HuH-7 (cell line): ENCODE measurements at regions not wholly inside any gene's neighbourhood (a gene's known extent, or its start where the extent isn't known, plus 50 kb on each side); places are given as distances from the start of the nearest gene placed in this dataset.

ENCODE experiments used
- DNase-seq: peaks from one replicate; pipeline ENCODE4 v3.0.0; 2011; ENCODE audit warnings: low spot score

DNA sequence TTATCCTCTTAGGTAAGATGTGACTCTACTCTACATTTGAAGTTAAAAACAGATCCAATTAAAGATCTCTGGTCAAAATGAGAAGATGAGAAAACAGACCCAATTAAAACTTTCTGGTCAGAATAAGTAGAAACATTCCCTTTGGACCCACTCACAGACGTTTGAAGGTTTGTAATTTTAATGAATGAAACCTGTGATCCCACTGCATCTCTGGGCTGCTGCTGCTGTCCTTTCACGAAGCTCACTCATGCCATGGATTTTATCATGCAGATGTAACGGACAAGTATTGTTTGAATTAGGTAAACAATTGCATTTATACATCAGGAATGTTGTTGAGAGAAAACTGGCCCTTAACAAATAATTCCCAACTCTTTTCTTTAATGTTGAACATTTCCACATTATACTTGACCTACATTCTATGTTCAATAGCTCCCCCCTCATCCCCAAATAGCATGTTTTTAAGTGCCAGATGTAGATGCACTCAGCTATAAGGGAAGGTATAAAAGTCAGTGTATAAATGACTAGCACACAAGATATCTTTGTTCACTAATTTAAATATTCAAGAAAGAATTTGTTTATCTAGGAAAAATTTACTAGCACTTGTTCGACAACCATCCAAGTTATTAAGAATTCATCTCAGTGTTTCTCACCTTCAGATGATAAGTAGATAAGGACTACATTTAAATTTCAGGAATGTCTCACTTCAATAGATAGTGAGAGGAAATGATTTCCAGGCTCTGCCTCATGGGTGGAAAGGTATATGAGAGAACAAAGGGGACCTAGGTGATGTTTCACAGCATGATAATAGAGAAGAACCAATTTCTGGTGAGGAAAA is 202.3 kb upstream of the LMNTD1 start:
- DNase-seq, result no peak

GRCh38 chr12:25755971-25756260 is 202.6 kb upstream of the RASSF8 start:
- no peak for DNase-seq

DNA sequence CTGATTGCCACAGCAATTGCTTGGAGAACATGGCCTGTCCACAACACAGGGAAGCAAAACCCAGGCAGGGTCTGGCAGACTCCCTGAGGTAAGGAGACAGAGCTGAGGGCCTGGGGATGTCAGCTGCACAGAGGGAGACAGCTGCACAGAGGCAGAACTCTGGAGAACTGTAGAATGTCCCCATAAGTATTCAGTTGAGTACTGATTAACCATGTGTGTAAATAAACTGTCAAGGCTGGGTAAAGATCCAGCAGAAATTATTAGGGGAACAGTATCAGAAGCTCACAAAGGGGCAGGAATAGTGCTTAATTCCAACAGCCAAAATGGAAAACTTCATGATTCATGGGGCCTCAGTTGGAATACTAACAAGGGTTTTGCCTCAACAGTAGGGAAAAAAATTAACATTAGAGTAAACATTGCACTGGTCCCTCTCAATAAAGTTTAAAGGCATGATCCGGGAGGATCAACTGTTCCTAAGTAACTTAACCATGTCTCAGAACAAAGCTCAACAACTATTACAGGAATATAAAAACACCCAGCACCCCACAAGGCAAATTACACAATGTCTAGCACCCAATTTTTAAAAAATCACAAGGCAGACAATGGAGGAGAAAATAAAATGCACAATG is 201.3 kb upstream of the RASSF8 start:
- peak; percentile 51 for DNase-seq

GRCh38 chr12:25759752-25760151 is 198.7 kb upstream of the RASSF8 start:
- DNase-seq, result no peak

GRCh38 chr12:25761356-25761755 is 197.1 kb upstream of the RASSF8 start:
- no peak for DNase-seq

DNA sequence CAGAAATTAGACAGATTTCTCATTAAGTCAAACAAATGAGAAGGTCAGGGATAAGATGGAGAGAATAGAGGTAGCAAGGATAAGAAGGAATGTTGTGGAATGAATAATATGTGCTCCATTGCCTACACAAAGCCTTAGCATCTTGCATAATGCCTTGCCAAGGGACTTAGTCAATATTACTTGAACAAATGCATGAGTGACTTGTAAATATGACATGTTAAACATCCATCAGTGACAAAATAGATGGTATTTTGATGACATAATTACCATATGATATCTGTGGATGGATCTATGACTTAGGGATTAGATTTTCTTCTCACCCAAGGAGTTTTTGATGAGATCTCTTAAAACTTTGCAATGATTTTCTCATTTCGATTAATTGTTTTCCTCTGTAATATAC is 194.1 kb upstream of the RASSF8 start:
- DNase-seq, result no peak

DNA sequence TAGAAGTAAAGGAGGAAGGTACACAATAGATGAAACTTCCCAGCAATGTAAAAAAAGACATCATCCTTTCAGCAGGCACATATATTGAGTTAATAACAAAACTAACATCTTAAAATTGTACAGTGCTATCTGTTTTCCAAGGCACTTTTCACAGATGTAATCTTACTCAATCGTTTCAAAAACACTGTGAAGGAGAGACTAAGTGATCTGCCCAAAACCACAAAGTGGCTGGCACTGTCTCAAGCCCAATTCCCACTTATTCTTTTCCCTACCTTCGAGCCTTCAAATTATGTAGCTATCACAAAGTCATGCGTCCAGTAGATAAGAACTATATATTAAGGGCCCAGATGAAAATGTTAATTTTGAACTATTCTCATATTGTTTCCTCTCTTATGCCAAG is 193.6 kb upstream of the RASSF8 start:
- DNase-seq, result no peak

DNA sequence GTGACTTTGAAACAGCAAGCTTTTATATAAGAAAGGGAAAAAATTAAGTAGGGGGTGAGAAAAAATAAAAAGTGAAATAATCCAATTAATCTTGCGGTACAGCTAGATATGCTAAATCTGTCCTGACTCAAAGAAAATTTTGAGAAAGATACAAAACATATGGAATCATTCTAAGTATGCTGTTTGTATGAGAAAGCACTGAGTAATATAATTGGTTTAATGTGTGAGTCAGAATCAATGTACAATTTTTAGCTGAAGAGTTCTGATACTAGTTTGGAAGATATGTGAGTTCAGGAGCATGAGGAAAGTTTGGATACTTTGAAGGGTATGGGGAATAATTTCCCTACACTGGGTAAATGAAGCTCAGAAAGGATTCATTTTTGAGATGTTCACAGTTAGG is 190.9 kb upstream of the RASSF8 start:
- DNase-seq, result no peak

- no peak for DNase-seq
Measured at GRCh38 chr12:25768151-25768550, 190.3 kb upstream of the RASSF8 start.

DNA sequence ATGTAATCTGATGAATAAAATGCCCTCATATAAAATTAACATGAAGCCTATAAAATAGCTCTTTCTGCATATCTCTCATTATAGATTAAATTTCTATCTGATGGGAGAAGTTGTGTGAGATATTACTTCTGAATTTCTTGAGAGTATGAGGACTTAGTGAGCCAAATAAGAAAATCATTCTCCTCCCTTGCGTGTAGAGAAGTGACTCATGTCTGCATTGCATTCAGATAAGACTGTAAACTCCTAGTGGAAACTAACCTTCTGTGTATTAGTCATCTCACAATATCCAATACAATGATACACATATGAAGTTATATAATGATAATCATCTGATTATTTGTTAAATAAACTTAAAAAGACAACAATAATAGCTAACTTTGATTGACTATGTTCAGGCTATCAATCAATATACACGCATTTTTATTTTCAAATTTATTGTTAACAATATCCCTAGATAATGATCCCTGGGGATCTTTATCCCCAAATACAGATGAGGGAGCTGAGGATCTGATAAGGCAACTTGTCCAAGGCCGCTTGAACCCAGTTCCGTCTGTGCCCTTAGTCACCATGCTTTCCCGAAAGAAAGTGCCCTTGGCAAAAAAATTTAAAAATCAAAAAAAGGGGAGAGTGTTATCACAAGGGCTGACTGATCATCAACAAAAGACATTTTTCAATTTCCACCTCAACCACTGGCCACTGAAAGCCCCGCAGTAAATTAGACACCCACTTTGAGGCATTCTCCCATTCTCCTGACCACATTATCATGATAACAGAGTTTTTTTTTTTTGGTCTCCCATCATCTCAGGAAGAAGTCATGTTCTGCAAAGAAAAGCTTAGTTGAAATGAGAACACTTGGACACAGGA is 189.2 kb upstream of the RASSF8 start:
- DNase-seq, result no peak

GRCh38 chr12:25771041-25771440 is 187.4 kb upstream of the RASSF8 start:
- DNase-seq, result no peak

DNA sequence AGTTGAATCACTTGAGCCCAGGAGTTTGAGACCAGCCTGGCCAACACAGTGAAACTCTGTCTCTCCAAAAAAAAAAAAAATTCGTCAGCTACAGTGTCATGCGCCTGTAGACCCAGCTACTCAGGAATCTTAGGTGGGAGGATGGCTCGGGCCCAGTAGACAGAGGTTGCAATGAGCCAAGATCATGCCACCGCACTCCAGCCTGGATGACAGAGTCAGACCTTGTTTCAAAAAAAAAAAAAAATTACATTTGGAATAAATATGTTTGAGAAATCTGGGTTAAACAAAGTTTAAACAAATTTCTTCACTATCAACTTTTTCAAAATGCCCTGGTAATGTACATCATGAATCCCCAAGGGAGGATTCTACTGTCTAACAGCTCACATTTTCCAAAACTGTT is 187.0 kb upstream of the RASSF8 start:
- no peak for DNase-seq

DNA sequence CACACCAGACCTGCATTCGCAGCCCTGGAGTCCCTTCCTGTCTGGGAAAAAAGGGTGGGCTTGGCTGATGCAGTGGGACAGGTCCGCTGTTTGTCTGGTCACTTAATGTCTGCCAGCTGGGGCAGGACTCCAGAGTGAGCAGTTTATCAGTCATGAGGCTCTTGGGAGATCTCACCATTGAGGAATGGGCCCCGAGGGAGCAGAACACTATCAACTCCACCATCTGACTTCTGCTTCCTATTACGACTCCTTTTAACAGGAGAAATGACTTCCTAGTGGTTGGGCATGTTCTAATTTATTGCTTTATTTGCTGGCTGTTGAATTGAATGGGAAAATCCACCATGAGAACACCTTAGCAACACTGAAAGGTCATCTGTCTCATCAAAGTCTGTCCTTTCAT is 182.5 kb upstream of the RASSF8 start:
- no peak for DNase-seq

DNA sequence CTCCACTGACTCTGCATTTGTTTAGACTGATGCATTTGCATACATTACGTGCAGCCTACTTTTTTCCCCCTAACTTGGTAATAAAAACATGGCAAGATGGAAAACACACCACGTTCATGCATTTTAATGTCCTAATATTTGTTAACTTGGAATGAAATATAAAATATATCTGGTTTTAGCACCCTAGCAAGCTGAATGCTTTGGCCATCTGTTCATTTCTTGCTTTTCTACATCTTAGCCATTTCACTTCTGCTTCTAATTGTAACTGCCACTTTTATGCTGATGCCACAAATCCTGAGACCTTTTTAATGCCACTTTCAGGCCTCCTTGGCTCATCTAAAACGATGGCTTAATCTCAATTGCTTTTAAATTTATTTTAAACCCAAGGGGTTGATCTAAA is 177.7 kb upstream of the RASSF8 start:
- no peak for DNase-seq

GRCh38 chr12:25781232-25781631 is 177.2 kb upstream of the RASSF8 start:
- DNase-seq, result no peak

DNA sequence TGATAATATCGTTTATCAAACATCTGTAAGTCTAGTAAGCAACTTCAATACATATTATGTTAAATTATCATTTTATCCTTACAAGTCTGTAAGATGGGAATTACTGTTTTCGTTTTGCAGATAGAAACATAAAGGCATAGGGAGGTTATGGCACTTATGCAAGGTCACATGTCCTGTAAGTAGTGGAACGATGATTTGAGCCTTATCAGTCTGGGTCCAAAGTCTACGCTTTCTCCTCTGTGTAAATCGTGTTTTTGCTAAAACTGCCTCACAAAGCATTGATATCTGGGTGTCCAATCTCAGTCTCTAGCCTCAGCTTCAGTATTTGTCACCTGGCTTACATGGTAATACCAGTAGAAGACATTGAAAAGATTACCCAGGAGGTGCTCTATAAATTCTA is 174.9 kb upstream of the RASSF8 start:
- DNase-seq, result peak; percentile 54

DNA sequence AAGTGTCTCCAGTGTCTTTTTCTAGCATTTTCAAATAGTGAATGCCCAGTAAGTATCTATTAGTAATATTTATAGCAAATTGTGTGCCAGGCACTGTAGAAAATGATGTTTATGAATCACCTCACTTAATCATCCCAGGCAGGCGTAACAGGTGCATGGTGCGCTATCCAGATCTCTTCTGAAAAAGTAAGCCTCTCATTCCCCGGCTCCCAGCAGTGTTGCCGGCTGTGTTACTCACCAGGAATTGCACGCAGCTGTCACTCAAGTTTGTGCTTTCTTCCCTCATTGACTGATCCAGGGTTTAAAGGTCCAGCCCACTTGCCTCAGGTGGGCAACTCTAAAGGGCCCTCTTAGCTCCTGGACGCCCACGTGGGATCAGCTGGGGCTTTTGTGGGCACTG is 173.8 kb upstream of the RASSF8 start:
- no peak for DNase-seq

DNA sequence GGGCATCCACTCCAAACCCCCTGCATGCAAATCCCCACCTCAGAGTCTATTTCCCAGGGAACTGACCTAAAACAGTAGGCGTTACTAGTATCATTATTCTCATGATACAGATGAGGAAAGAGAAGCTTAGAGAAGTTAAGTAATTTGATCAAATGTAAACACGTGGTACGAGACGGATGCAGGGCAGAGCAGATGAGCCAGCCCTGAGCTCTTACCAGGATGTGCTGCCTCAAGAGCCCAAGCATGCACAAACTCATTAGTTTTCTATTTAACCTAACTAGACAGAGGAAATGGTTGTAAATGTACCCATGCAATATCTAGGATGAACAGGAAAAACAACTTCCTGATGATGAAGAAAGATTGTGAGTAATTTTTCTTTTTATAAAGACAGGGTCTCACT is 173.3 kb upstream of the RASSF8 start:
- no peak for DNase-seq

GRCh38 chr12:25787701-25788100 is 170.8 kb upstream of the RASSF8 start:
- no peak for DNase-seq

DNA sequence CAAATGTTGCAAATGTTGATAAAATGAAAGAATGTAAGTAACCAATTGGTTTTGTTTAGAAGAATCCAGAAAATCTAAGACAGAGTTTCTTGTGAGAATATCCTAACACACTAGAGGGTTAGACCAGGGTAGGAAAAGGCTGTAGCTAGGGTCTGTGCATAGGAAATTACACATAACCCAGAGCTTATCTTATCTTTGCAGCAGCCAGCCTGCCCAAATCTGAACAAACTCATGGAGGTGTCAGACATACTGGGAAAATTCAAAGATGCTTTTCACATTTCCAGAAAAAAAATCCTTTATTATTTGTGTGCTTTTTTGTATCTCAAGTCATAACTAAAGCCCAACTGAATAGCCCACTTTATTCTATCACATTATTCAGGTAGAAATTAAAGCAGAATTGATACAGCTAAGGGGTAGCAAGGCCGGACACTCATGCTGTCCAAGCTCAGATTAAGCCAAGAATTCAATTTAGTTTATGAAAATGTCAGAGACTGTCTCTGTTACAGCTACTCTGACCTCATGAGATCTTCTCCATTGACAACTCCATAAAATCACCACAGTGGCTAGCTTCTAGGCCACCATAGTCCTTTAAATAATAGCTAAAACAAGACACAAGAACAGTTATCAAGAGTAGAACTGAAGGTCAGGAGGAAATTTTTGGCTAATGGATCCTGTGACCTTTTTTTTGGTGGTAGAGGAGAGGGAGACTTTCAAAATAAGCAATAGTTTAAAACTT is 169.6 kb upstream of the RASSF8 start:
- DNase-seq, result no peak

- DNase-seq, result no peak
Measured at GRCh38 chr12:25789541-25789944, 168.9 kb upstream of the RASSF8 start.

DNA sequence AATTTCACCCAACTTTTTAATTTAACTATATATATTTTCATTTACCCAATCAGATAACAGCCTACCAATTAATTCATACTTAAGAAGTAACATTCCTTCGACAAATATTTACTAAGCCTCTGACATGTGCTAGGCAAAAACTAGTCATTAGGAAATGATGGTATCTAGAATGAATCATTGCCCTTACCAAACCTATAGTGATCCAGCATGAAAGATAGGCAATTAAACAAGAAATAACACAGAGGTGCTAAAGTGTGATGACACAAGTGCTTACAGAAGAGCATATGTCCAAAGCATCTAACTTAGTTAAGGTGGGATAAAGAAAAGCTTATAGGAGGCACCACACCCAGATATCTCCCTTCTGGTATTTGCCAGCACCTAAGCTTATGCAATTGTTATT is 166.5 kb upstream of the RASSF8 start:
- no peak for DNase-seq
